ENCODE measurements at regions not wholly inside any gene's neighbourhood (a gene's known extent, or its start where the extent isn't known, plus 50 kb on each side); places are given as distances from the start of the nearest gene placed in this dataset.
"Not testable (repeated sequence)": the region's sequence is repeated elsewhere in the genome, so short reads cannot be mapped to it uniquely, and the experiment has no call there.

DNA sequence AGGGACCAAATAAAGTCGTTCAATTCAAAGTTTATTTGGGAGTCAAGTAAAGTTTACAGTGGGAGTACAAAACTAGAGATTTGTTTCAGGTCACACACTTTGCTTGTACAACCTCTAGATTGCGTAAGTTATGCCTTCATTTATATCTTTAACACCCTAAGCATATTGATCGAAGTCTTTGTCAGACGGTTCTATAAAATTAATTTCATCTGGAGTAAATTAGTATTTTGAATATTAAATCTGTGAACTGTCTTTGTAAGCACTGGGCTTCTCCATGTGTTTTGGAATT is 119.7 kb downstream of the ACAA2 start:
- DNase-seq (ENCODE audit: low read depth), result no peak

GRCh38 chr18:49692906-49693716 is 120.2 kb downstream of the ACAA2 start:
- DNase-seq (ENCODE audit: low read depth), result no peak

DNA sequence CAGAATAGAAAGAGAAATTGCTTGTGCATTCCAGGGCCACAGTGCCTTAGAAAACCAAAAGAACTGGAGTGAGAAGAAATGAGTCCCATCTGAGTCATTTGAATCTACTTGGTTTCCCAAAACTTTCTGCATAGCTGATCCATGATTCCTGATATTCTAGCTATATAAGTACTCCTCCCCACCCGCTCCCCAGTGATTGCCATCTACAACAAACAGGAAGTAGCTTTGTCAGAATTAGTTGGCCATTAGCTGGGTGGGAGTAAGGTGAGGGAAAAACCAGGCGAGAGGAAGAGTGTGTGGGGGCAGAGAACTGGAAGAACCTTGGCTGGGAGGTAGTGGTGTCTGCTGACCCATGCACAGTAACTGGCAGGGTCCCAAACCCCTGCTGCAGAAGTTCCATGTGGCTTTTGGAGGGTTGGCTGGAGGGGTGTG is 122.1 kb downstream of the ACAA2 start:
- no peak for DNase-seq (ENCODE audit: low read depth)

- no peak for DNase-seq (ENCODE audit: low read depth)
Observed at GRCh38 chr18:49690312-49690711, 123.0 kb downstream of the ACAA2 start.

DNA sequence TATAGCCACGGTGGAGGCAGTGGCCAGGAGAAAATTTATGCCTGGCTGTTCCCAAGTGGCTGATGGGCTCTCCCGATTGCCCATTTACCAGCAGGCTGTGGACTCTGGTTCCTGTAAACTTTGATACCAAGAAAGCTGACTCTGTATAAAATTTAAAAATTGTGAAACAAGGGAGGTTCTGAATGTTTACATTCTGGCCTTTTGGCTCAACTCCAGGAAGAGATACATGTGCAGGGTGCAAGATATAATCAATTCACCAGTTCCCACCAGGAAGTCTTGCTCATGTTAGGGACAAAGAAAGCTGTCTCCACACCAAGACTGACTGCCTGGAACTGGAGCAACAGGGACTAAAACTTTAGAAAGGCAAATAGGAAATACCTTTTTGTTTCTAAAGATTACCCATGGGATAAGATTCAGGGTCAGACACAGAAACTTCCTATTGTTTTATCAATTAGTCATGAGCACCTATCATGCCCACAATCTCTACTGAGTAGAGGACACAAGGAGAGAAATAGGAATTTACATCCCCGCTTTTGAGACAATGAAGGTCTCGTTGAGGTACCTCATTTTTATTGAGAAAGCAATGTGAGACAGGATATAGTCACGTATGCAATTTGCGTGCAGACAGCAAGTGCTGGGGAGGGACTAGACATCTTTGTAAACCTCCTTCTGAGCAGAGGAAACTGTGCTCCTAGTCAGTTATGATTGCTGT is 123.5 kb downstream of the LIPG start:
- no peak for DNase-seq (ENCODE audit: low read depth)

DNA sequence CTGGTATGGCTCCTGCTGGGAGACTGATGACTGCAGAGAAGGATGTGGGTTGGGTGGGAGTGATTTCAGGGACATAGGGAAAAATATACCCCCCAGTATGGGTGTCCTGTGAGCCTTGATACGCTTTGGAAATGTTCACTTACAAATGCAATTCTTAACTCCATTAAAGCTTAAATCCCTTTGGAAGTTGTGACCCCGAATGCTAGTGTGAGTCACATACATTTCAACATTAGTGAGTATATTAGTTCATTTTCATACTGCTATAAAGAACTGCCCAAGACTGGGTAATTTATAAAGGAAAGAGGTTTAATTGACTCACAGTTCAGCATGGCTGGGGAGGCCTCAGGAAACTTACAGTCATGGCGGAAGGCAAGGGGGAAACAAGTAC is 120.9 kb downstream of the LIPG start:
- DNase-seq (ENCODE audit: low read depth), result not testable (repeated sequence)

DNA sequence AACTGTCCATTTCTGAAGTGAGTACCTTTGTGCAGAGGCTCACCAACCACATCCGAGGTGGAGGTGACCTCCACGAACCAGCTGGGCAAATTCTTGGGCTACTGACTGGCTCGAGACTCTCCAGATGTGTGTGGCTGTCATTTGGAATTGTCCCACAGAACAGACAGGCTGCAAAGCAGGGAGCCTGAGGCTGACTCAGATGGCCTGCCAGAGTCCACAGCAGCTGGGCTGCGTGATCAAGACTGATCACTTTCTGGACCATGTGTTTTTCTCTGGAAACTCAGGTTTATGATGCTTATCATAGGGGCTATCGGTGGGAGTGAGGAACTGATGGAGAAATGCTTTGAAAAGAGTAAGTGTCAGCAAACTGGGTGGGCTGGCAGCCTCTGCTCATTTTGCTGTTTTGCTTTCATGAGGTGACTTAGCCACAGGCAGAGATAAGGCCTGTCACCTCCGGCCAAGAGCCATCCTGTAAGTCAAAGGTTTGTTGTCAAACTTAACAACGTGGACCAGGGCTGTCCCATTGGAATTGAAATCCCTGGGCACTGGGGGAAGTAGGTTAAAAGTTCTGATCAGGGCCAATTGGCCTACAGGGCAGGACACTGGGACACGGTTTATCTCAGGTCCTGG is 120.4 kb downstream of the LIPG start:
- DNase-seq (ENCODE audit: low read depth), result no peak

GRCh38 chr18:49681387-49681786 is 119.5 kb downstream of the LIPG start:
- no peak for DNase-seq (ENCODE audit: low read depth)

DNA sequence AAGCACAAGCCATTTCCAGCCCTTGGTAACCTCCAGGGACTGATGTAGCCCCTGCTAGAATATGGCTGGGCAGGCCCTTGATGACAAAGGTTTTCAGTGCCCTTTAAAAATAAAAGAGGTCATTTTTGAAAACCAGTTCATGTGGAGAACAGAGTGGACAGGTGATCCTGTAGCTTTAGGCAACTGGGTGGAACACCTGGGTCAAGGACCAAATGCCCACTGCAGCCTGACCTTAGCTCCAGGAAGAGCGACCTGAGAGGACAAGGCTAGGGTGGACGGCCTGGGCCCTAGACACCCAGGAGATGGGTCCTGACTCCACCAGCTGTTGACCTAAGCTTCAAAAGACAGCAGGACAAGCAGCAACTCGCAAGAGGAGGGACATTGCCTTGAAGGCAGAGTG is 116.6 kb downstream of the LIPG start:
- no peak for DNase-seq (ENCODE audit: low read depth)

DNA sequence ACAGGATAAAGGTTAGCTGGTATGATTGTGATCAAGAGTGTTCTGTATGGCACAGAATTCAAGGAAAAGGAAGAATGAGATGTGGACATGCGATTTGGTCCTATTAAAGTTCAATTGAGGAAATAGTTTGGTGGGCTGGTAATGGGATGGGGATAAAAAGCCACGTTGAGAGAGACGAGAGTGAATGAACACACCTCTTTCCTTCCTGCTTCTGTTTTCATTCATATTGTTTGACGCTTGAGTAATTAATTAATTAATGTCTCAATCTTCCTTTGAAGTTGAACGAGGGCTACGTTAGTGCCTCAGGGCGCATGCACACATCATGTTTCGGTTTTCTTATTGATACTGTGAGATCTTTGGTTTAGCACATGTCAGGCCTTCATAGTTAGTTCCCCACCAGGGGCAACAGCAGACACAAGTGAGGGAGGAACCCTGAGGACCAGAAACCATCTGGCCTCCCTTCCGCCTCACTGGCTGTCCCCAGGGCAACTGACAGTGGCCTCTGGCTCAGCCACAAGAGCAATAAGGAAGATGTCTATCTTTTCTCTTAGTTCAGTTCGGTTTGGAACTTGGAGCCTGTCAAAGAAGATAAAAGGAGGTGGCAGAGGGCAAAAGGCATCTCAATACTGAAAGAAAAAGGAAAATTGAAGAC is 116.0 kb downstream of the LIPG start:
- DNase-seq (ENCODE audit: low read depth), result no peak

- DNase-seq (ENCODE audit: low read depth), result no peak
Observed at GRCh38 chr18:49677081-49677480, 115.2 kb downstream of the LIPG start.

GRCh38 chr18:49673281-49673680 is 111.4 kb downstream of the LIPG start:
- DNase-seq (ENCODE audit: low read depth), result no peak

DNA sequence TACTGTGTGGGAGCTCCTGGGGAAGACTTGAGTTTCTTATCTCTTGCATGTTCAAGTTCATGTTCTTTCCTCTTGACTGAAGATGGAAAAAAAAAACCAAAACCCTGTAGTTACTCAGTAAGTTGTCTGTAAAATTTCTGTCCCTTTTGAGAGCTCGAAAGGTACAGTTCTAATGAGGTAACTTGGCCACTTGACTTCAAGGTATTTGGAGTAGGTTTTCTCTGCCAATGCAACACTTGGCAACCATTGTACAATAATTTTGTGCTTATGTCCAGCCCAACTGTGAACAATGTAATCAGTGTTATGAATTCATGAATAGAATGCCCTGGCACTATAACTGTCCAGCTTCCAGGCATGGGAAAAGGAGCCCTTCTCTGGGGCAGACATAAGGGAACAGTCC is 111.0 kb downstream of the LIPG start:
- DNase-seq (ENCODE audit: low read depth), result no peak

DNA sequence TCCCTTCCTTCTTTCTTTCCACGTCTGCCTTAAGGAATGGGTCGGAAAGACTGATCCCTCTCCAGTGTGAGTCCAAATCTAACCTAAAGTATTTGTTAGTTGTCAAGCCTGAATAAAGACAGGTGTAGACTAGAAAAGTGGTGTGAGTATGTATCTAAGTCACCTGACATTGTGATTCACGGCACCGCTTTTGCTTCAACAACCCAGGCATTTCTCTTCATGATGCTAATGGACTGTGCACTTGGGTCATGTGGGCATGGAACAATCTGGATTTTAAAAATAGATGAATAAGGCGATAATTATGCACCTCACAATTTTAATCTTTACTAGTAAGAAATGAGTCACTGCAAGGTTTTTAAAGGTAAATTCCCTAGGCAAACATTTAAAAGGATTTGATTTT is 107.5 kb downstream of the LIPG start:
- no peak for DNase-seq (ENCODE audit: low read depth)

DNA sequence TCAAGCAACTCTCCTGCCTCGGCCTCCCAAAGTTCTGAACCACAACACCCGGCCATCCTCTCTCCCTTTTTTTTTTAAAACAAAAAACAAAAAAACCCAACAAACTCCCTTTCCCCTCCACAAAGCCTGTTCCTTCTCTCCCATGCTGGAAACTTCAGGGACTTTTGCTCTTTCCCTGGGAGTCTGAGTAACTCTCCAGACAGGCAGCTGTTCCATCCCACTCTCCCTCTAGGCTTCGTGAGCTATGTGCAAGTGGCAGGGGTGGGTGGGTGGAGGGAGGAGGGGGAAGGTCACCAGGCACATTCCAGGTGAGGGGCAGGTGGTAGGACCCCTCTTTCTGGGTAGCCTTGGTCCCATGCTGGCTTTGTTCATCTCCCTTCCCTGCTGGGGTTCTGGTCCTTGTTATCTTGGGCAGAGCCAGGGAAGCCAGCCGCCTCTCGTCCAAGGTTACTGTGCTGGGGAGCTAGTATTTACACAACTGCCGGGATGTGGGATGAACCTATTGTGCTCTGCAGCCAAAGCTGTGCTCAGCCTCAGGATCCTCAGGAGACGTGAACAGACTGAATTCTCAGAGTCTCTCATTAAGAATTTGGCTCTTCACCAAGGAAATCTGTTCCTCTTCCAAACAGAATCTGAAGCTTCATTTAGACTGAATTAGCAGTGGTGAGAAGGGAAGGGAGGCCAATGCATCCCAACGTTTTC is 106.9 kb downstream of the LIPG start:
- no peak for DNase-seq (ENCODE audit: low read depth)

GRCh38 chr18:49667462-49667861 is 105.6 kb downstream of the LIPG start:
- DNase-seq (ENCODE audit: low read depth), result no peak

- DNase-seq (ENCODE audit: low read depth), result no peak
Observed at GRCh38 chr18:49666045-49666775, 104.4 kb downstream of the LIPG start.

DNA sequence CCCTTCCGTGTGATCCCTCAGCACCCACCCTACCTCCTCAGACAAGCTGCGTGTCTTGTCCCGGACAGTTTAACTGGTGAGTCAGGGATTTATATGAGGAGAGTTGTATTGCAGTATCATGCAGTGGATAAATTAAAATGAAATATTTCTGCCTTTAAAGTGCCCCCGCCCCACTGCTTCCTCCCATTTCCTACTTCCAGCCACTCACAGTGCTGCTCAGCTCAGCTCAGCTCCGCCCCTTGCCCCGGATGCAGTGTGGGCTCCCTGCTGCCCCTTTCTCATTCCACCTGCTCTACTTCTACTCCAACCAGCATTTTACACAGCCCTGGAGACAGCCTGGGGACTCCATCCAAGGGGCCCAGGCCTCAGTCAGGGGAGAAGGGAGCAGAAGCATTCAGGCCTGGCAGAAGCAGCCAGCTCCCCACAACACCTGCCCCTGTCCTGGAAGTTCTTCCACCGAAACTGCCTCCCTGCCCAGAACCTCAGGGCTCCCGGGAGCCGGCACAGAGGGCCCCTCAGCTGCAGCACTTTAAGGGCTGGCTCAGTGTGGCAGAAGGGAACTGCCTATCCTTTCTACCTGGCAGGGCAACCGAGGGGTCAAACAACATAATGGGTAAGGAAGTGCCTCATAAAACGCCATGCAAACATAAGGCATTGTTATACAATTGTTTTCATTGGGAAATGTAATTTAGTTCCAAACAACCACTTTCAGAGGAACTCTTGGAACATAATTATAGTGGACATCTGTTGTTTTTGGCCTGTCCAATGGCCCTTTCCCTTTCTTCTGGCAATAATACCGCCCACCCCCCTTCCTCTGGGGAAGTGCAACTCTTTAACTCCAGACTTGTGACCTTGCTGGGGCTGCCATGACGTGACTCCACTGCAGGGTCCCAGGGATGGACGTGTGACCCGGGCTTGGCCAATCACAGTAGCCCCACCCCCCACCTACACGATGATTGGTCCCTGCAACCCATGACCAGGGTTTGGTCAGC is 102.3 kb downstream of the LIPG start:
- no peak for DNase-seq (ENCODE audit: low read depth)

DNA sequence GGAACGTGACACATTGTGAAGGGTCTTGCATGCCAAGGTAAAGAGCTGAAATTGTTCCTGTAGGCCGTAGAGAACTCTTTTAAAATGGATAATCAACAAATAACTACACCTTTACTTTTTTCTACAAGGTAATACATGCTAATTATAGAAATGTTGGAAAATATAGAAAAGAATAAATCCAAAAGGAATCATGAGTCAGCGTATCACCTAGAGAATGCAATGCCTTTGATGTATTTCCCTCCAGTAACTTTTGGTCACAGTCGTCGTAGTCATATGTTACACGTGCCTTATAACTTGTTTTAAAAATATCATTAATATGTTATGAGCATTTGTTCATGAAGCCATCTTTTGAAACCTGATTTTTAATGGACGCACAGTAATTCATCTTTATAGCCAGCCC is 100.6 kb downstream of the LIPG start:
- DNase-seq (ENCODE audit: low read depth), result no peak

GRCh38 chr18:49658823-49659404 is 97.1 kb downstream of the LIPG start:
- DNase-seq (ENCODE audit: low read depth), result no peak

All from activated T-cell treated with anti-CD3 and anti-CD28 coated beads for 48 hours (primary cell).